ENCODE measurements at regions not wholly inside any gene's neighbourhood (a gene's known extent, or its start where the extent isn't known, plus 50 kb on each side); places are given as distances from the start of the nearest gene placed in this dataset.

- H3K4me1 Mint-ChIP-seq = peaks cover 9% of the 10 kb centered on the region
- H3K27me3 Mint-ChIP-seq (ENCODE audit: low read depth, poor library complexity) = no peaks in the 10 kb centered on the region
- TF ChIP-seq, protein P1, sequence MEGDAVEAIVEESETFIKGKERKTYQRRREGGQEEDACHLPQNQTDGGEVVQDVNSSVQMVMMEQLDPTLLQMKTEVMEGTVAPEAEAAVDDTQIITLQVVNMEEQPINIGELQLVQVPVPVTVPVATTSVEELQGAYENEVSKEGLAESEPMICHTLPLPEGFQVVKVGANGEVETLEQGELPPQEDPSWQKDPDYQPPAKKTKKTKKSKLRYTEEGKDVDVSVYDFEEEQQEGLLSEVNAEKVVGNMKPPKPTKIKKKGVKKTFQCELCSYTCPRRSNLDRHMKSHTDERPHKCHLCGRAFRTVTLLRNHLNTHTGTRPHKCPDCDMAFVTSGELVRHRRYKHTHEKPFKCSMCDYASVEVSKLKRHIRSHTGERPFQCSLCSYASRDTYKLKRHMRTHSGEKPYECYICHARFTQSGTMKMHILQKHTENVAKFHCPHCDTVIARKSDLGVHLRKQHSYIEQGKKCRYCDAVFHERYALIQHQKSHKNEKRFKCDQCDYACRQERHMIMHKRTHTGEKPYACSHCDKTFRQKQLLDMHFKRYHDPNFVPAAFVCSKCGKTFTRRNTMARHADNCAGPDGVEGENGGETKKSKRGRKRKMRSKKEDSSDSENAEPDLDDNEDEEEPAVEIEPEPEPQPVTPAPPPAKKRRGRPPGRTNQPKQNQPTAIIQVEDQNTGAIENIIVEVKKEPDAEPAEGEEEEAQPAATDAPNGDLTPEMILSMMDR (IDR thresholded peaks at IDR 0.05) = no peak
- H3K9me3 Mint-ChIP-seq = no peaks in the 10 kb centered on the region
- DNase-seq = no peak
- no peaks in the 10 kb centered on the region for H3K36me3 Mint-ChIP-seq (ENCODE audit: low read depth)
- no peak overlapping the region for H3K27ac Mint-ChIP-seq
- H3K4me3 Mint-ChIP-seq = no peak overlapping the region
These were observed 214.5 kb upstream of the ATP2B1 start for GRCh38 chr12:89923091-89923490.

GRCh38 chr12:89920866-89921265 is 212.2 kb upstream of the ATP2B1 start:
- Mint-ChIP-seq H3K4me1 (peaks cover 9% of the 10 kb centered on the region), H3K27ac (peak overlapping the region; percentile 95), H3K9me3 (no peaks in the 10 kb centered on the region)

GRCh38 chr12:89919241-89919906 is 210.7 kb upstream of the ATP2B1 start:
- H3K27me3 Mint-ChIP-seq (ENCODE audit: low read depth, poor library complexity) = no peaks in the 10 kb centered on the region
- no peak overlapping the region for H3K4me3 Mint-ChIP-seq
- H3K4me1 Mint-ChIP-seq = peaks cover 9% of the 10 kb centered on the region
- H3K9me3 Mint-ChIP-seq = no peaks in the 10 kb centered on the region
- no peak for DNase-seq
- H3K36me3 Mint-ChIP-seq (ENCODE audit: low read depth) = no peaks in the 10 kb centered on the region
- no peak overlapping the region for H3K27ac Mint-ChIP-seq
- TF ChIP-seq, protein P1 (IDR thresholded peaks at IDR 0.05) = no peak

More at GRCh38 chr12:89920866-89921265, 212.2 kb upstream of the ATP2B1 start:
- TF ChIP-seq, protein P1 (IDR thresholded peaks at IDR 0.05) = no peak
- Mint-ChIP-seq H3K27me3 (ENCODE audit: low read depth, poor library complexity) (no peaks in the 10 kb centered on the region), H3K36me3 (ENCODE audit: low read depth) (no peaks in the 10 kb centered on the region), H3K4me3 (no peak overlapping the region)
- DNase-seq = no peak

GRCh38 chr12:89918172-89918846 is 209.7 kb upstream of the ATP2B1 start:
- Mint-ChIP-seq H3K4me3 (no peak overlapping the region), H3K9me3 (no peaks in the 10 kb centered on the region), H3K4me1 (peaks cover 9% of the 10 kb centered on the region), H3K36me3 (ENCODE audit: low read depth) (no peaks in the 10 kb centered on the region), H3K27me3 (ENCODE audit: low read depth, poor library complexity) (no peaks in the 10 kb centered on the region), H3K27ac (no peak overlapping the region)
- TF ChIP-seq, protein P1 (IDR thresholded peaks at IDR 0.05) = no peak
- no peak for DNase-seq

DNA sequence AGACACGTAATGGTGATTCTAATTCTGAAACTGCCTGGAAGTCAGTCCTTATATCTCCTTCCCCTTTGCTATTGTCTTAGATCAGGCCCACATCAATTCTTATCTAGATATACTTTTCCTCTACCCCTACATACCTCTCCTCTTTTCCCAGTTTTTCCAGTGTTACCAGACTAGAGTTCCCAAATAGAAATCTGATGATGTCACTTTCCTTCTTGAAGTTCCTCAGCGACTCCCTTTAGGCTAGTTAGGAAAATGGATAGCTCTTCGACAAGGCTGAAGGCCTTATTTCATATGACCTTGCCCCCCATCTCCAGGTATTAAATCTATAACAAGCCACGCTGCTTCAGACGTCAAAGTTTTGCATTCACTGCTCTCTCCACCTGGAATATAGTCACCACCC is 201.1 kb upstream of the ATP2B1 start:
- H3K27me3 Mint-ChIP-seq (ENCODE audit: low read depth, poor library complexity) = peaks cover 7% of the 10 kb centered on the region
- no peak overlapping the region for H3K4me3 Mint-ChIP-seq
- no peaks in the 10 kb centered on the region for H3K4me1 Mint-ChIP-seq
- TF ChIP-seq, protein P1 (IDR thresholded peaks at IDR 0.05) = no peak
- no peak overlapping the region for H3K27ac Mint-ChIP-seq
- H3K36me3 Mint-ChIP-seq (ENCODE audit: low read depth) = peaks cover 14% of the 10 kb centered on the region
- peaks cover 28% of the 10 kb centered on the region for H3K9me3 Mint-ChIP-seq
- DNase-seq = no peak

- H3K4me1 Mint-ChIP-seq = no peaks in the 10 kb centered on the region
- H3K9me3 Mint-ChIP-seq = peaks cover 25% of the 10 kb centered on the region
- peaks cover 14% of the 10 kb centered on the region for H3K36me3 Mint-ChIP-seq (ENCODE audit: low read depth)
- TF ChIP-seq, protein P1 (IDR thresholded peaks at IDR 0.05) = no peak
- H3K27me3 Mint-ChIP-seq (ENCODE audit: low read depth, poor library complexity) = peaks cover 11% of the 10 kb centered on the region
- no peak overlapping the region for H3K27ac Mint-ChIP-seq
- DNase-seq = no peak
- no peak overlapping the region for H3K4me3 Mint-ChIP-seq
These were observed 199.0 kb upstream of the ATP2B1 start for GRCh38 chr12:89907659-89908058.

Measured in nephron progenitor cell (in vitro differentiated cells).